ENCODE measurements at regions not wholly inside any gene's neighbourhood (a gene's known extent, or its start where the extent isn't known, plus 50 kb on each side); places are given as distances from the start of the nearest gene placed in this dataset.
A peak's percentile ranks its signal among the peaks of the same experiment; 100 is the strongest.

GRCh38 chr16:73311857-73312723 lies 264.2 kb upstream of the ZFHX3 start:
- DNase-seq (ENCODE audit: low read depth), result no peak

- DNase-seq (ENCODE audit: low read depth), result no peak
Measured at GRCh38 chr16:73308771-73309170, 260.8 kb upstream of the ZFHX3 start.

GRCh38 chr16:73306901-73307413 lies 259.0 kb upstream of the ZFHX3 start:
- DNase-seq (ENCODE audit: low read depth), result no peak

- no peak for DNase-seq (ENCODE audit: low read depth)
Measured at GRCh38 chr16:73304008-73304774, 256.3 kb upstream of the ZFHX3 start.

GRCh38 chr16:73302942-73303341 lies 255.0 kb upstream of the ZFHX3 start:
- no peak for DNase-seq (ENCODE audit: low read depth)

GRCh38 chr16:73301984-73302383 lies 254.1 kb upstream of the ZFHX3 start:
- DNase-seq (ENCODE audit: low read depth), result no peak

- no peak for DNase-seq (ENCODE audit: low read depth)
Measured at GRCh38 chr16:73299346-73299745, 251.4 kb upstream of the ZFHX3 start.

- DNase-seq (ENCODE audit: low read depth), result peak; percentile 70
Measured at GRCh38 chr16:73298562-73298961, 250.6 kb upstream of the ZFHX3 start.

GRCh38 chr16:73290258-73290657 lies 242.3 kb upstream of the ZFHX3 start:
- no peak for DNase-seq (ENCODE audit: low read depth)

- DNase-seq (ENCODE audit: low read depth), result no peak
Measured at GRCh38 chr16:73289232-73289631, 241.3 kb upstream of the ZFHX3 start.

GRCh38 chr16:73288520-73288919 lies 240.6 kb upstream of the ZFHX3 start:
- no peak for DNase-seq (ENCODE audit: low read depth)

GRCh38 chr16:73287859-73288405 lies 240.0 kb upstream of the ZFHX3 start:
- no peak for DNase-seq (ENCODE audit: low read depth)

DNA sequence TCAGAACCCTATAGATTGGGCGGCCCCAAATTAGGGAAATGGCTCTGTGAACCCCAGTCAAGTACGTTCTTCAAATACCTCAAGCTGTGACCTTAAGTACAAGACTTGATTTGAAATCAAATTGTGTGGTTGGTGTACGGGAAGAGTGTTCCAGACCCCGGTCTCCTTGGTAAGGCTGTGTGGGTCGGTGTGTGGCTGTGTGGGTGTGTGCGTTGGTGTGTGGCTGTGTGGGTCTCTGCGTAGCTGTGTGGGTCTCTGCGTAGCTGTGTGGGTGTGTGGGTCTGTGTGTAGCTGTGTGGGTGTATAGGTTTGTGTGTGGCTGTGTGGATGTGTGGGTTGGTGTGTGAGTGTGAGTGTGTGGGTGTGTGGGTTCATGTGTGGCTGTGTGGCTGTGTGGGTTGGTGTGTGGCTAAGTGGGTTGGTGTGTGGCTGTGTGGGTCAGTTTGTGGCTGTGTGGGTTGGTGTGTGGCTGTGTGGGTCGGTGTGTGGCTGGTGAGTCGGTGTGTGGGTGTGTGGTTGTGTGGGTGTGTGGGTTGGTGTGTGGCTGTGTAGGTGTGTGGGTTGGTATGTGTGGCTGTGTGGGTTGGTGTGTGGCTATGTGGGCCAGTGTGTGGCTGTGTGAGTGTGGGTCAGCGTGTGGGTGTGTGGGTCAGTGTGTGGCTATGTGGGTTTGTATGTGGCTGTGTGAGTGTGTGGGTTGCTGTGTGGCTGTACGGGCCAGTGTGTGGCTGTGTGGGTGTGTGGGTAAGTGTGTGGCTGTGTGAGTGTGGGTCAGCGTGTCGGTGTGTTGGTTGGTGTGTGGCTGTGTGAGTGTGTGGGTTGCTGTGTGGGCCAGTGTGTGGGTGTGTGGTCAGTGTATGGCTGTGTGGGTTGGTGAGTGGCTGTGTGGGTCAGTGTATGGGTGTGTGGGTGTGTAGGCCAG lies 238.7 kb upstream of the ZFHX3 start:
- DNase-seq (ENCODE audit: low read depth), result no peak

DNA sequence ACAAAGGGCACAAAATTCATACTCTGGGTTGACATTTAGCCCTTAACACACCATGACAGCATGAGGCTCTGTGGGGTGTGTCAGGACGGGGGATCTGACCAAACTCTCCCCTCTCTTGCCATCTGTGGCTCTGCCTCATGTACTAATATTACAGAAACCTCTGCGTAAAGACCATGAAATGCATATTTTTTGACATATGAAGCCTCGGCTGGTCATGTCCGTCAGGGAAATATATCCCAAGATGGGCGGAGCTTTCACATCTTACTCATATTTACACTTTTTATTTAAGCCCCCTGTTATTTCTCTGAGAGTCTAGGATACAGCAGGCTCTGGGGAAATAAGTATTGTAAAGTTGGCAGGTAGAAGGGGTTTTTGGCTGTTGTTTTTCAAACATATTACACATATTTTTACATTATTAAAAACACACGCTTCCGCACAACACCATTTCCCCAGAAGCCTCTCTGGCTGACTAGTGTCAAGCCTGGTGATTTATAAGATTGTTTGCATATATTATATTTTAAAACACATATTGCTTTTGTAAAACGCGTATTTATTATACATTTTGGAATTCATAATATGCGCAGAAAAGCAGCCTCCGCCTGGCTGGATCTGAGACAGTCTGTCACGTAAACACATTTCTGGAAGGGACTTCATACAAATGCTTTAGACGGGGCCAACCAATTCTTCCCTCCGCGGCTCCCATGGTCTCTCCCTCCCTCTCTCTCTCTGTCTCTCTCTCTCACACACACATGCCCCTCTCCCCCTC lies 237.7 kb upstream of the ZFHX3 start:
- no peak for DNase-seq (ENCODE audit: low read depth)

GRCh38 chr16:73280388-73280787 lies 232.5 kb upstream of the ZFHX3 start:
- DNase-seq (ENCODE audit: low read depth), result no peak

DNA sequence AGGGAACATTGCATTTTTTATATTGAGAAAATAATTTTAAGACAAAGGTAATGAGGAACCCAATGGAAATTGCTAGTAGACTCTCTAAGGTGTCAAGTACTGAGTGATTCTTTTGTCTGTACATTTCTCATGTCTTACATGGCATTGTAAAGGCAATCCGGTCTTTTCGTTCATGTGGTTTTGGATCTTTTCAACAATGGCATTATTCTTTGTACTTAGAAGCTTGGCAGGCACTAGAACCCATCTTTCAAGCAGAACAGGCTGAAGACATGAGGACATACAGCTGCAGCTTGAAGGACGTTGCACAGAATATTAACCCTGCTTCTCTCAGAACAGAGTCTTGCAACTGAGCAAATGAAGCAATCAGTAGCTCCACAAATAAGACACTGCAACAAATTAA lies 231.5 kb upstream of the ZFHX3 start:
- DNase-seq (ENCODE audit: low read depth), result no peak

- no peak for DNase-seq (ENCODE audit: low read depth)
Measured at GRCh38 chr16:73277071-73277470, 229.1 kb upstream of the ZFHX3 start.

- no peak for DNase-seq (ENCODE audit: low read depth)
Measured at GRCh38 chr16:73275448-73275847, 227.5 kb upstream of the ZFHX3 start.

DNA sequence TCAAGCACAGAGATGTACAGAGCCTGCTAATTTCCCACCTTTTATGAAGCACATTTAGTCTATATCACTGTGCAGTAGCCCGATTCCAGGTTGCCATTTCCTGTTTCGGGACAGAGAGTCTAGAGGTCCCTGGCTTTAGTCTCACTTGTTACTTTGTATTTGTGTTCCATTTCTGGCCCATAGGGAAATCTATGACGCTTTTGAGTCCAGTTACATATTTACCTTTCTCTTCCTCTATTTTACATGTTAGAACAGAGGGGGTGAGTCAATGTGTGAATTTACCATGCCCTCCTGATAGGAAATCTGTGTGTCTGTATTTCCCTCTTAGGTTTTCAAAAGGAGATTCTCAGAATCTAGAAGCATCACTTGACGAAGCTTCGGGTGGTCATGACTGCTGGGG lies 227.1 kb upstream of the ZFHX3 start:
- DNase-seq (ENCODE audit: low read depth), result no peak

DNA sequence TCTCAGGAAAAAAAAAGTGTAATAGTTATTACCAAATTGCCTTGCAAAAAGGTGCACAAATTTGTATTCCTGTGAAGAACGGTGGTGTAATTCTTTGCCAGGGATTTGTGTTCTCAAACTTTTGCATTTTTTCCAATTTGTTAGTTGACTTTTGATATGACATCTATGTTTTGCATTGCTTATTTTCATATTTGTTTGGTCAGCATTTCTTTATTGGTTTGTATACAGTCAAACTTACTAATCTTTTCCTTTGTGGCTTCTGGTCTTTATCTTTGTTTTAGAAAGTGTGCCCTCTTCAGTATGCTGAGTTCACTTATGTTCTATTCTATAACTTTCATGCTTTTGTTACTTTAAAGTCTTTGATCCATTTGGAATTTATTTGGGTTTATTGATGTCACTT lies 226.2 kb upstream of the ZFHX3 start:
- no peak for DNase-seq (ENCODE audit: low read depth)
